Transverse colon (tissue), 4 donors: ENCODE measurements at regions not wholly inside any gene's neighbourhood (a gene's known extent, or its start where the extent isn't known, plus 50 kb on each side); places are given as distances from the start of the nearest gene placed in this dataset.

Source experiments
- CTCF ChIP-seq, 5 experiments: fragments of 200-600 bp in 3 of 5; fragments of 450-650 bp in 2 of 5; sonication (generic) in 3 of 5; IDR thresholded peaks; 1 replicate in 2 of 5; 2 replicates in 3 of 5; pipeline ENCODE4 v1.5.1; 2016 to 2017; ENCODE audit warnings: antibody characterized with exemption in 5 of 5, inconsistent platforms in 3 of 5, mild to moderate bottlenecking in 2 of 5, moderate library complexity in 1 of 5
- EP300 ChIP-seq: sonication (generic); formaldehyde crosslinking; IDR thresholded peaks from one replicate; pipeline ENCODE4 v1.6.1; 2017; ENCODE audit warnings: antibody characterized with exemption, low read depth
- POLR2A ChIP-seq: fragments of 450-650 bp; IDR thresholded peaks from one replicate; pipeline ENCODE4 v1.6.1; 2016; ENCODE audit warnings: antibody characterized with exemption, mild to moderate bottlenecking, moderate library complexity
- POLR2AphosphoS5 ChIP-seq, 3 donors: sonication (generic); formaldehyde crosslinking; IDR thresholded peaks; one replicate each; pipeline ENCODE4 v1.6.1; 2016; ENCODE audit warnings: antibody characterized with exemption in 3 of 3

- TF ChIP-seq CTCF (IDR thresholded peaks at IDR 0.05) (no peak), POLR2A (no peak), POLR2AphosphoS5 (IDR thresholded peaks at IDR 0.05) (no peak), EP300 (no peak)
Observed at GRCh38 chr4:35286434-35286833, 957.9 kb downstream of the ARAP2 start.
